ENCODE measurements at regions not wholly inside any gene's neighbourhood (a gene's known extent, or its start where the extent isn't known, plus 50 kb on each side); places are given as distances from the start of the nearest gene placed in this dataset.
"Not testable (repeated sequence)": the region's sequence is repeated elsewhere in the genome, so short reads cannot be mapped to it uniquely, and the experiment has no call there.

- no peak overlapping the region for H3K4me3 Mint-ChIP-seq
- DNase-seq (ENCODE audit: low read depth, low spot score): no peak
- H3K27me3 Mint-ChIP-seq (ENCODE audit: low read depth): peaks cover 14% of the 10 kb centered on the region
- TF ChIP-seq, protein P1, sequence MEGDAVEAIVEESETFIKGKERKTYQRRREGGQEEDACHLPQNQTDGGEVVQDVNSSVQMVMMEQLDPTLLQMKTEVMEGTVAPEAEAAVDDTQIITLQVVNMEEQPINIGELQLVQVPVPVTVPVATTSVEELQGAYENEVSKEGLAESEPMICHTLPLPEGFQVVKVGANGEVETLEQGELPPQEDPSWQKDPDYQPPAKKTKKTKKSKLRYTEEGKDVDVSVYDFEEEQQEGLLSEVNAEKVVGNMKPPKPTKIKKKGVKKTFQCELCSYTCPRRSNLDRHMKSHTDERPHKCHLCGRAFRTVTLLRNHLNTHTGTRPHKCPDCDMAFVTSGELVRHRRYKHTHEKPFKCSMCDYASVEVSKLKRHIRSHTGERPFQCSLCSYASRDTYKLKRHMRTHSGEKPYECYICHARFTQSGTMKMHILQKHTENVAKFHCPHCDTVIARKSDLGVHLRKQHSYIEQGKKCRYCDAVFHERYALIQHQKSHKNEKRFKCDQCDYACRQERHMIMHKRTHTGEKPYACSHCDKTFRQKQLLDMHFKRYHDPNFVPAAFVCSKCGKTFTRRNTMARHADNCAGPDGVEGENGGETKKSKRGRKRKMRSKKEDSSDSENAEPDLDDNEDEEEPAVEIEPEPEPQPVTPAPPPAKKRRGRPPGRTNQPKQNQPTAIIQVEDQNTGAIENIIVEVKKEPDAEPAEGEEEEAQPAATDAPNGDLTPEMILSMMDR (conservative IDR thresholded peaks at IDR 0.05): no peak
- no peaks in the 10 kb centered on the region for H3K9me3 Mint-ChIP-seq
- H3K27ac Mint-ChIP-seq (ENCODE audit: unreplicated experiment): no peak overlapping the region
- H3K36me3 Mint-ChIP-seq (ENCODE audit: low read depth): no peaks in the 10 kb centered on the region
- peaks cover 15% of the 10 kb centered on the region for H3K4me1 Mint-ChIP-seq
Measured at GRCh38 chr12:131387281-131388163, 323.4 kb upstream of the SFSWAP start.

GRCh38 chr12:131388164-131389053 lies 322.5 kb upstream of the SFSWAP start:
- not testable (repeated sequence) for DNase-seq (ENCODE audit: low read depth, low spot score); H3K27ac Mint-ChIP-seq (ENCODE audit: unreplicated experiment); H3K4me3 Mint-ChIP-seq; H3K36me3 Mint-ChIP-seq (ENCODE audit: low read depth); H3K9me3 Mint-ChIP-seq
- Mint-ChIP-seq H3K27me3 (ENCODE audit: low read depth) (peaks cover 12% of the 10 kb centered on the region), H3K4me1 (peaks cover 15% of the 10 kb centered on the region)

- H3K27me3 Mint-ChIP-seq (ENCODE audit: low read depth): peaks cover 14% of the 10 kb centered on the region
- peaks cover 15% of the 10 kb centered on the region for H3K4me1 Mint-ChIP-seq
- no peak for DNase-seq (ENCODE audit: low read depth, low spot score)
- no peaks in the 10 kb centered on the region for H3K9me3 Mint-ChIP-seq
- no peak overlapping the region for H3K27ac Mint-ChIP-seq (ENCODE audit: unreplicated experiment)
- TF ChIP-seq, protein P1 (conservative IDR thresholded peaks at IDR 0.05): no peak
- H3K4me3 Mint-ChIP-seq: no peak overlapping the region
- H3K36me3 Mint-ChIP-seq (ENCODE audit: low read depth): no peaks in the 10 kb centered on the region
Measured at GRCh38 chr12:131389054-131390013, 321.6 kb upstream of the SFSWAP start.

DNA sequence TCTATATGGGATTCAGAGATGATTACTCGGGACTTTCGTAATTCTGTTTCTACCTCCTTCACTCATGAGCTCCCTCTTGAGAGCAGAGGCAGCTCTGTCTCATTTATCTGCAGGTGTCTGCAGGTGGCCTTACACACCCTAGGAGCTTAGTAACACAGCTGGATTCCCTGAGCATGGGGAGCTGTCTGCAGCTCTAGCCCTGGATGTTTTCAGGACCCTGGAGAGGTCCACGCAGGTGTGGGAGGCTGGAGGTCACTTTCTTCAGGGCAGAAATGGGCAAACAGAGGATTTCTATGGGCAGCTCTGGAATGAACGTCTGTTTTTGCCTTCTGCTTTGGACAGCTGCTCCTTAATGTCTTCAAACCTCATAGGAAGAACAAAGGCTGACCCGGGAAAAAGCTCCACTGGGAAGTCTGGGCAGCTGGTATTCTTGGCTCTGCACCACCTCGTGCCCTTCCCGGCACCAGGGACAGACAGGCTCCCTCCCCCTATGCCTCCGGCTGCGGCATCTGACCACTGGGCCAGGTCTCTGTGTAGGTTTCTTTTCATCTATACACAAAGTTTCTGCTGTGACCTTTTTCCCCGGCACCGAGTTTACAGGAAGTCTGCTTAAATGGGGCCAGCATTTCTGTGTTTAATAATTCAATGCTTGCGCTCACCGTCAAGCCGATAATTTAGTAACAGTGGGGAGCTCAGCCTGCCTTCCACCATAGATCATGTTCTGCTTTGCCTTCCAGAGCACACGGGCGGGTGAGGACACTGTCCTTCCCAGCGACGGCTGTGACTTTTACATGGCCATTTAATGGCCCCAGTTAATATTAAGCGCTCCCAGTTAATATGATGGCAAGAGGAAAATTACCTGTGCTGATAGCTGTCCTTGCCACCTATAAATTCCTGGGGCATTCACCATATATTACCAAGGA lies 320.2 kb upstream of the SFSWAP start:
- Mint-ChIP-seq H3K27me3 (ENCODE audit: low read depth) (peaks cover 18% of the 10 kb centered on the region), H3K4me3 (no peak overlapping the region), H3K36me3 (ENCODE audit: low read depth) (no peaks in the 10 kb centered on the region), H3K9me3 (no peaks in the 10 kb centered on the region), H3K27ac (ENCODE audit: unreplicated experiment) (no peak overlapping the region), H3K4me1 (peaks cover 15% of the 10 kb centered on the region)
- peak; percentile 35 for DNase-seq (ENCODE audit: low read depth, low spot score)
- TF ChIP-seq, protein P1 (conservative IDR thresholded peaks at IDR 0.05): no peak

DNA sequence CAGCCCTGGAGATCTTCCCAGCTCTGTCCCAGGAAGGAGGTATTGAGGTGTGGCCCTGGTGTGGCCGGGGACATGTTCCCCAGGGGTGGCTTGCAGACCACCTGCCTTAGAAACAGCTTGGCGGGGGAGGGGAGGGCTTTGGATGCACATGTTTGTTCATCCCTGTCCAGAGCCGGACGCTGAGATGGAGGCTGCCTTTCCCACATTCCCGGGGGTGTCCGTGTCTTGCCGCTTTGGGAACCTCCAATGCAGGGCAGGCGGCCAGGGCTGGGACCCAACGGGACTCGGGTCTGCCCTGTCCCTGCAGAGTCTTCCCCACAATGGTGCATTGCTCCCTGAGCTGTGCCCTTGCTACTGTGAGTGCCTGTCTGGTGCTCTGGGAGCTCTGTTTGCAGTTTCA lies 319.5 kb upstream of the SFSWAP start:
- no peak overlapping the region for H3K27ac Mint-ChIP-seq (ENCODE audit: unreplicated experiment)
- H3K4me3 Mint-ChIP-seq: no peak overlapping the region
- no peak for DNase-seq (ENCODE audit: low read depth, low spot score)
- peaks cover 15% of the 10 kb centered on the region for H3K4me1 Mint-ChIP-seq
- no peaks in the 10 kb centered on the region for H3K36me3 Mint-ChIP-seq (ENCODE audit: low read depth)
- no peaks in the 10 kb centered on the region for H3K9me3 Mint-ChIP-seq
- peaks cover 18% of the 10 kb centered on the region for H3K27me3 Mint-ChIP-seq (ENCODE audit: low read depth)
- TF ChIP-seq, protein P1 (conservative IDR thresholded peaks at IDR 0.05): no peak

GRCh38 chr12:131394752-131395151 lies 316.1 kb upstream of the SFSWAP start:
- H3K36me3 Mint-ChIP-seq (ENCODE audit: low read depth): peaks cover 10% of the 10 kb centered on the region
- H3K9me3 Mint-ChIP-seq: peaks cover 11% of the 10 kb centered on the region
- H3K4me3 Mint-ChIP-seq; DNase-seq (ENCODE audit: low read depth, low spot score); H3K27ac Mint-ChIP-seq (ENCODE audit: unreplicated experiment): not testable (repeated sequence)
- peaks cover 18% of the 10 kb centered on the region for H3K4me1 Mint-ChIP-seq
- H3K27me3 Mint-ChIP-seq (ENCODE audit: low read depth): peaks cover 18% of the 10 kb centered on the region

DNA sequence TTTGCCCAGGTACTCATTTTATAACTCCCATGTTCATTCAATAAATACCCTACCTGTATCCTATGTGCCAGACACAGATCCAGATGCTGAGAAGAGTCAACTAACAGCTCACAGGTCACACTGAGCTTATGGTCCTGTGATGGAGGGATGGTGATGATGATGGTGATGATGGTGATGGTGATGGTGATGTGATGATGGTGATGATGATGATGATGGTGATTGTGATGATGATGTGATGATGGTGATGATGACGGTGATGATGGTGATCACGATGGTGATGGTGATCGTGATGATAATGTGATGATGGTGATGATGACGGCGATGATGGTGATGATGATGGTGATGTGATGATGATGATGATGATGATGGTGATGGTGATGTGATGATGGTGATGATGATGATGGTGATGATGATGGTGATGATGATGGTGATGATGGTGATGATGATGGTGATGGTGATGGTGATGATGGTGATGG lies 315.6 kb upstream of the SFSWAP start:
- peaks cover 18% of the 10 kb centered on the region for H3K27me3 Mint-ChIP-seq (ENCODE audit: low read depth)
- not testable (repeated sequence) for DNase-seq (ENCODE audit: low read depth, low spot score)

More for the DNA sequence above, 315.6 kb upstream of the SFSWAP start:
- Mint-ChIP-seq H3K9me3 (peaks cover 11% of the 10 kb centered on the region), H3K36me3 (ENCODE audit: low read depth) (peaks cover 10% of the 10 kb centered on the region), H3K4me1 (peaks cover 13% of the 10 kb centered on the region)
- H3K27ac Mint-ChIP-seq (ENCODE audit: unreplicated experiment); H3K4me3 Mint-ChIP-seq: not testable (repeated sequence)

All from neural crest cell (in vitro differentiated cells).